ENCODE measurements at regions not wholly inside any gene's neighbourhood (a gene's known extent, or its start where the extent isn't known, plus 50 kb on each side); places are given as distances from the start of the nearest gene placed in this dataset.
"Not testable (repeated sequence)": the region's sequence is repeated elsewhere in the genome, so short reads cannot be mapped to it uniquely, and the experiment has no call there.

GRCh38 chr21:35737899-35738346 is 322.4 kb downstream of the SETD4 start:
- no peak for DNase-seq

GRCh38 chr21:35737449-35737848 is 322.9 kb downstream of the SETD4 start:
- DNase-seq: no peak

- no peak for DNase-seq
These were observed 327.5 kb downstream of the SETD4 start for GRCh38 chr21:35732788-35733187.

GRCh38 chr21:35730325-35730724 is 330.0 kb downstream of the SETD4 start:
- DNase-seq: no peak

GRCh38 chr21:35727830-35728229 is 332.5 kb downstream of the SETD4 start:
- DNase-seq: no peak

GRCh38 chr21:35724156-35724555 is 336.2 kb downstream of the SETD4 start:
- DNase-seq: no peak

GRCh38 chr21:35721701-35722100 is 338.6 kb downstream of the SETD4 start:
- DNase-seq: no peak

GRCh38 chr21:35720208-35720731 is 340.1 kb downstream of the SETD4 start:
- no peak for DNase-seq

- no peak for DNase-seq
These were observed 341.2 kb downstream of the SETD4 start for GRCh38 chr21:35719080-35719479.

- no peak for DNase-seq
These were observed 343.3 kb downstream of the SETD4 start for GRCh38 chr21:35716876-35717565.

GRCh38 chr21:35713914-35714313 is 346.4 kb downstream of the SETD4 start:
- no peak for DNase-seq

- DNase-seq: no peak
These were observed 348.7 kb downstream of the SETD4 start for GRCh38 chr21:35711661-35712060.

GRCh38 chr21:35711213-35711612 is 349.1 kb downstream of the SETD4 start:
- no peak for DNase-seq

- DNase-seq: not testable (repeated sequence)
These were observed 350.3 kb downstream of the SETD4 start for GRCh38 chr21:35709990-35710389.

GRCh38 chr21:35705888-35706287 is 354.4 kb downstream of the SETD4 start:
- no peak for DNase-seq

GRCh38 chr21:35705237-35705887 is 355.0 kb downstream of the SETD4 start:
- DNase-seq: no peak

GRCh38 chr21:35703704-35704103 is 356.6 kb downstream of the SETD4 start:
- no peak for DNase-seq

GRCh38 chr21:35699361-35699760 is 361.0 kb downstream of the SETD4 start:
- no peak for DNase-seq

GRCh38 chr21:35697321-35697808 is 363.0 kb downstream of the SETD4 start:
- DNase-seq: peak; percentile 92

- no peak for DNase-seq
These were observed 363.7 kb downstream of the SETD4 start for GRCh38 chr21:35696644-35697043.

- DNase-seq: no peak
These were observed 368.0 kb downstream of the SETD4 start for GRCh38 chr21:35692311-35692710.

GRCh38 chr21:35690436-35690835 is 369.9 kb downstream of the SETD4 start:
- no peak for DNase-seq

- no peak for DNase-seq
These were observed 374.2 kb downstream of the SETD4 start for GRCh38 chr21:35686156-35686555.

GRCh38 chr21:35683664-35684304 is 376.5 kb downstream of the SETD4 start:
- DNase-seq: no peak
